CD4-positive, alpha-beta T cell (primary cell): ENCODE measurements at regions not wholly inside any gene's neighbourhood (a gene's known extent, or its start where the extent isn't known, plus 50 kb on each side); places are given as distances from the start of the nearest gene placed in this dataset.

Experiments
- ATAC-seq: fragments of 200-7000 bp; cut with Tn5 transposase; one replicate; pipeline ENCODE4 v1.10.0; 2022; ENCODE audit warnings: mild to moderate bottlenecking; ENCODE audit not compliant: poor library complexity
- CTCF ChIA-PET: fragments of 350-600 bp; sonication (Branson Sonifier 250); formaldehyde crosslinking; loops from one replicate; lab custom pipeline; 2021; ENCODE audit warnings: antibody characterized with exemption, inconsistent platforms; lab: Charles Lee
- POLR2A ChIA-PET: fragments of 350-600 bp; sonication (Branson Sonifier 250); formaldehyde crosslinking; loops from one replicate; lab custom pipeline; 2021; ENCODE audit warnings: antibody characterized with exemption, inconsistent platforms; lab: Charles Lee
- DNase-seq, 14 experiments: peaks; one replicate each; pipeline ENCODE4 v3.0.0-alpha.2; 2013 to 2020; ENCODE audit warnings: mixed read lengths in 2 of 14
- H3K27ac ChIP-seq, 2 donors: one replicate each; pipeline versions ENCODE4 v1.5.1 to v1.7.0; 2013; ENCODE audit warnings: low read length in 2 of 2, low read depth in 1 of 2, mild to moderate bottlenecking in 1 of 2
- H3K27me3 ChIP-seq, 2 experiments: 1 replicate in 1 of 2; 2 replicates in 1 of 2; pipeline versions ENCODE4 v1.6.1 to v1.7.0; 2013; ENCODE audit warnings: low read length in 2 of 2, control low read depth in 1 of 2, mild to moderate bottlenecking in 1 of 2, moderate library complexity in 1 of 2; ENCODE audit not compliant: insufficient read depth in 2 of 2, control insufficient read depth in 1 of 2
- H3K36me3 ChIP-seq: one replicate; pipeline ENCODE4 v1.6.1; 2013; ENCODE audit warnings: low read length, control low read depth; ENCODE audit not compliant: insufficient read depth
- H3K4me1 ChIP-seq: one replicate; pipeline ENCODE4 v1.6.1; 2013; ENCODE audit warnings: low read length, control low read depth; ENCODE audit not compliant: insufficient read depth
- H3K4me3 ChIP-seq: one replicate; pipeline ENCODE4 v1.5.1; 2013; ENCODE audit warnings: mild to moderate bottlenecking, low read length, moderate library complexity
- H3K9me3 ChIP-seq, 2 experiments: 1 replicate in 1 of 2; 2 replicates in 1 of 2; pipeline versions ENCODE4 v1.6.1 to v1.7.0; 2013; ENCODE audit warnings: low read length in 2 of 2, mild to moderate bottlenecking in 2 of 2, control low read depth in 1 of 2, moderate library complexity in 1 of 2; ENCODE audit not compliant: control insufficient read depth in 1 of 2, insufficient read depth in 1 of 2
- H3K27ac Mint-ChIP-seq: one replicate; pipeline ENCODE4 v1.8.0; 2020; ENCODE audit warnings: mixed read lengths
- H3K27me3 Mint-ChIP-seq: one replicate; pipeline ENCODE4 v1.8.0; 2021; ENCODE audit warnings: mixed read lengths
- H3K36me3 Mint-ChIP-seq: one replicate; pipeline ENCODE4 v1.8.0; 2021; ENCODE audit warnings: low read depth, mixed read lengths
- H3K4me1 Mint-ChIP-seq: one replicate; pipeline ENCODE4 v1.8.0; 2021; ENCODE audit warnings: low read depth, mixed read lengths
- H3K4me3 Mint-ChIP-seq: one replicate; pipeline ENCODE4 v1.8.0; 2020; ENCODE audit warnings: mild to moderate bottlenecking, mixed read lengths
- H3K9me3 Mint-ChIP-seq: one replicate; pipeline ENCODE4 v1.8.0; 2020; ENCODE audit warnings: mixed read lengths
- intact Hi-C, 2 experiments: fragments of 100-400 bp; cut with DNase I in 1 of 2; cut with micrococcal nuclease in 1 of 2; formaldehyde crosslinking; loops; one replicate each; pipeline versions ENCODE4 v1.15.1 to v1.9.0; 2023 to 2025; cut with DNase I, micrococcal nuclease
- TF ChIP-seq, protein P1 (sequence below): fragments of 200-600 bp; IDR thresholded peaks from one replicate; pipeline ENCODE4 v1.8.0; 2022; ENCODE audit warnings: antibody characterized with exemption, mild to moderate bottlenecking

DNA sequence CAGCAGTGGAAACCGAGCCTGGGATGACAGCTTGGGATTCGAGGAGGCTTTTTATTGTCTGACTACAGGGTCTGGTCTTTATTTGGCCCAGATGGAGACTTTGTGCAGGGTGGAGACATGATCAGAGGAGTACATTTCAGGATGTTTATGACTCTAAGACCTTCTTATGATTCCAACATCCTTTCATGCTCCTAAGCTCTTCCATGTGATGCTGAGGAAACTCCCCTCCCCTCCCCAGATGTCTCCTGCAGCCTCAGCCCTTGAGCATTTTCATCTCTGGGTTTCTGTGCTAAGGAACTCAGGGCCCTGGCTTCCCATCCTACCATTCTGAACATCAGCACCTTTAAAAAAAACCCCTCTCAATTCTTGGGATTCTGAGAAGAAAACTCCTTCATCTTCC is 186.6 kb downstream of the SOX4 start:
- no peaks in the 10 kb centered on the region for H3K4me1 ChIP-seq
- H3K27ac ChIP-seq, result no peak overlapping the region
- no peaks in the 10 kb centered on the region for H3K36me3 ChIP-seq
- Mint-ChIP-seq H3K4me1 (no peaks in the 10 kb centered on the region), H3K27me3 (no peaks in the 10 kb centered on the region), H3K9me3 (no peaks in the 10 kb centered on the region), H3K27ac (no peak overlapping the region), H3K4me3 (no peak overlapping the region), H3K36me3 (no peaks in the 10 kb centered on the region)
- DNase-seq (no peak), ATAC-seq (no peak)
- TF ChIP-seq, protein P1, sequence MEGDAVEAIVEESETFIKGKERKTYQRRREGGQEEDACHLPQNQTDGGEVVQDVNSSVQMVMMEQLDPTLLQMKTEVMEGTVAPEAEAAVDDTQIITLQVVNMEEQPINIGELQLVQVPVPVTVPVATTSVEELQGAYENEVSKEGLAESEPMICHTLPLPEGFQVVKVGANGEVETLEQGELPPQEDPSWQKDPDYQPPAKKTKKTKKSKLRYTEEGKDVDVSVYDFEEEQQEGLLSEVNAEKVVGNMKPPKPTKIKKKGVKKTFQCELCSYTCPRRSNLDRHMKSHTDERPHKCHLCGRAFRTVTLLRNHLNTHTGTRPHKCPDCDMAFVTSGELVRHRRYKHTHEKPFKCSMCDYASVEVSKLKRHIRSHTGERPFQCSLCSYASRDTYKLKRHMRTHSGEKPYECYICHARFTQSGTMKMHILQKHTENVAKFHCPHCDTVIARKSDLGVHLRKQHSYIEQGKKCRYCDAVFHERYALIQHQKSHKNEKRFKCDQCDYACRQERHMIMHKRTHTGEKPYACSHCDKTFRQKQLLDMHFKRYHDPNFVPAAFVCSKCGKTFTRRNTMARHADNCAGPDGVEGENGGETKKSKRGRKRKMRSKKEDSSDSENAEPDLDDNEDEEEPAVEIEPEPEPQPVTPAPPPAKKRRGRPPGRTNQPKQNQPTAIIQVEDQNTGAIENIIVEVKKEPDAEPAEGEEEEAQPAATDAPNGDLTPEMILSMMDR, result no peak
- no peaks in the 10 kb centered on the region for H3K9me3 ChIP-seq
- POLR2A ChIA-PET, result no interaction called here
- CTCF ChIA-PET, result no interaction called here
- no peaks in the 10 kb centered on the region for H3K27me3 ChIP-seq
- H3K4me3 ChIP-seq, result no peak overlapping the region
- intact Hi-C loops, result no loop called here

DNA sequence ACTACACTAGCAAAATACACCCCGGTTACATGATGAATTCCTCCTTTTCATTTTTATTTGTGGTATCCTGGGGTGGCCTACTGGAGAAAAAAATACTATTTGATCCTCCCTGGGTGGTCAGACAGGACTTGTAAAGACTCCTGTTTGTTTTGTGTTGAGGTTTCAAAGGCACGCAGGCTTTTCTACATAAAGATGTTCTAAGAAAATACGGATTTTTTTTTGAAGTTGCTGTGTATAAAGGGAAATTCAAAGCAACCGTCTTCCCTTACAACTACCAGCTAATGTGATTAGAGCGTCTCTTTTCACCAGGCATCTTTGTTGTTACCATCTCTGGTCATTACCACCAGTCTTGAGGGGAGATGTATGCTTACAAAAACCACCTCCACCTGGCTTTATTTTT is 187.1 kb downstream of the SOX4 start:
- ChIA-PET POLR2A (no interaction called here), CTCF (no interaction called here)
- Mint-ChIP-seq H3K27ac (no peak overlapping the region), H3K36me3 (no peaks in the 10 kb centered on the region), H3K27me3 (no peaks in the 10 kb centered on the region), H3K4me3 (no peak overlapping the region), H3K9me3 (no peaks in the 10 kb centered on the region), H3K4me1 (no peaks in the 10 kb centered on the region)
- no peak overlapping the region for H3K27ac ChIP-seq
- H3K27me3 ChIP-seq, result no peaks in the 10 kb centered on the region
- no peak for DNase-seq
- no peaks in the 10 kb centered on the region for H3K4me1 ChIP-seq
- no peaks in the 10 kb centered on the region for H3K9me3 ChIP-seq
- intact Hi-C loops, result no loop called here
- H3K36me3 ChIP-seq, result no peaks in the 10 kb centered on the region
- ATAC-seq, result no peak
- no peak overlapping the region for H3K4me3 ChIP-seq
- TF ChIP-seq, protein P1, result no peak

DNA sequence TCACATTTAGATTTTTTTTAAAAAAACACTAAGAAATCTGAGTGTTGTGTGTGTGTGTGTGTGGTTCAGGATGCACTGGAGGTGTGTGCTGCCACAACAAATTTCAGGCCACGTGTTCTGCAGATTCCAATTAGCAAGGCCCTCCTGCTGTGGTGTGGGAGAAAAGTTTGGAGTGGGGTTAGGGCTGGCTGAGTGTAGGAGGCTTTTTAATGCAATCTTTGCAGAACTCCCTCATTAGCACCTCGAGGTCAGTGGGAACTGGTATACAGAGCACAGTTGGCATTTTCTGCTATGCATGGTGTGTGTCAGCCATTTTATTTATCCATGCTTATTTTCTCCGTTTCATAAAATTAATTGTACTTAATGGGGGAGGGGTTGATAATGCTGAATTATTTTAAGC is 187.6 kb downstream of the SOX4 start:
- CTCF ChIA-PET, result interaction anchor here (0.6 kb wide), 1 partner anchor 1502 kb away, joined by 3 read pairs; no protein-coding TSS in a partner anchor
- Histone ChIP-seq H3K27me3 (no peaks in the 10 kb centered on the region), H3K27ac (no peak overlapping the region), H3K9me3 (no peaks in the 10 kb centered on the region), H3K36me3 (no peaks in the 10 kb centered on the region), H3K4me3 (no peak overlapping the region), H3K4me1 (no peaks in the 10 kb centered on the region)
- intact Hi-C loops, result no loop called here
- Mint-ChIP-seq H3K9me3 (no peaks in the 10 kb centered on the region), H3K4me1 (no peaks in the 10 kb centered on the region), H3K27ac (no peak overlapping the region), H3K27me3 (no peaks in the 10 kb centered on the region), H3K4me3 (no peak overlapping the region), H3K36me3 (no peaks in the 10 kb centered on the region)
- ATAC-seq (no peak), DNase-seq (no peak)
- TF ChIP-seq, protein P1, result no peak
- POLR2A ChIA-PET, result no interaction called here
